Endothelial cell of umbilical vein (primary cell): ENCODE measurements at regions not wholly inside any gene's neighbourhood (a gene's known extent, or its start where the extent isn't known, plus 50 kb on each side); places are given as distances from the start of the nearest gene placed in this dataset.

Experiments
- BruUV-seq: library from RNA; stranded (reverse); fragments of 400-500 nt; replicated peaks from 2 replicates; lab custom pipeline; 2021; lab: Mats Ljungman, UMichigan
- CTCF ChIA-PET: fragments of 300-600, 350-600 bp; sonication (Branson Sonifier 250); formaldehyde crosslinking; loops from one replicate; lab custom pipeline; 2021; ENCODE audit warnings: antibody characterized with exemption, inconsistent platforms; lab: Charles Lee
- POLR2A ChIA-PET: fragments of 300-600, 350-600 bp; sonication (Branson Sonifier 250); formaldehyde crosslinking; loops from one replicate; lab custom pipeline; 2021; ENCODE audit warnings: antibody characterized with exemption, inconsistent platforms; lab: Charles Lee
- DNase-seq: peaks from one replicate; pipeline ENCODE4 v3.0.0-alpha.2; 2011; ENCODE audit warnings: low read depth, low spot score
- FAIRE-seq: peaks from 2 replicates; lab custom pipeline; 2011; peaks lifted over from hg19 to GRCh38; lab: Jason Lieb, UNC
- H2AFZ ChIP-seq: 2 replicates; pipeline ENCODE4 v1.6.0; 2012; ENCODE audit warnings: low read depth, low read length, control low read depth, inconsistent platforms
- H3K27ac ChIP-seq: 2 replicates; pipeline ENCODE4 v1.5.1; 2011; ENCODE audit warnings: low read depth, mild to moderate bottlenecking, control low read depth, low read length, moderate library complexity; ENCODE audit not compliant: insufficient read depth
- H3K27me3 ChIP-seq, 2 experiments: 2 replicates each; pipeline versions ENCODE4 v1.6.0 to v1.6.1; 2011; ENCODE audit warnings: low read length in 2 of 2, mixed read lengths in 1 of 2; ENCODE audit not compliant: control insufficient read depth in 2 of 2, insufficient read depth in 2 of 2
- H3K36me3 ChIP-seq, 2 experiments: 2 replicates in 1 of 2; 3 replicates in 1 of 2; pipeline ENCODE4 v1.5.1; 2011; ENCODE audit warnings: low read length in 2 of 2, mild to moderate bottlenecking in 1 of 2, moderate library complexity in 1 of 2; ENCODE audit not compliant: control insufficient read depth in 2 of 2, insufficient read depth in 2 of 2; ENCODE audit errors: extremely low read depth in 1 of 2
- H3K4me1 ChIP-seq: 3 replicates; pipeline ENCODE4 v1.5.1; 2011; ENCODE audit warnings: mild to moderate bottlenecking, low read length; ENCODE audit not compliant: control insufficient read depth, insufficient read depth; ENCODE audit errors: extremely low read depth
- H3K4me2 ChIP-seq: 2 replicates; pipeline ENCODE4 v1.6.1; 2011; ENCODE audit warnings: low read length, control low read depth, mixed read lengths; ENCODE audit not compliant: insufficient read depth
- H3K4me3 ChIP-seq, 3 experiments: fragments of 200-600 bp in 1 of 3; sonication (generic), shearing (Covaris generic) in 1 of 3; replicated peaks in 1 of 3; 2 replicates each; pipeline ENCODE4 v1.5.1; 2011 to 2016; ENCODE audit warnings: control low read depth in 3 of 3, low read length in 3 of 3, mild to moderate bottlenecking in 2 of 3, inconsistent platforms in 1 of 3, low read depth in 1 of 3, moderate library complexity in 1 of 3; ENCODE audit not compliant: insufficient read depth in 1 of 3
- H3K79me2 ChIP-seq: 2 replicates; pipeline ENCODE4 v1.6.0; 2012; ENCODE audit warnings: low read length, inconsistent platforms; ENCODE audit not compliant: control insufficient read depth, insufficient read depth
- H3K9ac ChIP-seq: replicated peaks from 2 replicates; pipeline ENCODE3; 2011; ENCODE audit warnings: low read length, control low read depth; ENCODE audit not compliant: insufficient read depth; ENCODE audit errors: extremely low read depth
- H3K9me1 ChIP-seq: replicated peaks from 3 replicates; pipeline ENCODE4 v1.6.0; 2011; ENCODE audit warnings: mild to moderate bottlenecking, low read length; ENCODE audit not compliant: control insufficient read depth, insufficient read depth; ENCODE audit errors: extremely low read depth
- H3K9me3 ChIP-seq: replicated peaks from 2 replicates; pipeline ENCODE4 v1.5.1; 2012; ENCODE audit warnings: low read length, inconsistent platforms; ENCODE audit not compliant: control insufficient read depth, insufficient read depth
- H4K20me1 ChIP-seq: replicated peaks from 2 replicates; pipeline ENCODE3; 2011; ENCODE audit warnings: mild to moderate bottlenecking, low read length; ENCODE audit not compliant: control insufficient read depth, insufficient read depth; ENCODE audit errors: extremely low read depth
- CTCF ChIP-seq, 2 donors: IDR thresholded peaks; 1 replicate in 1 of 2; 2 replicates in 1 of 2; pipeline ENCODE4 v1.5.1; 2011; ENCODE audit warnings: low read length in 2 of 2, mild to moderate bottlenecking in 2 of 2, moderate library complexity in 2 of 2, control low read depth in 1 of 2, inconsistent platforms in 1 of 2, low read depth in 1 of 2; ENCODE audit not compliant: insufficient read depth in 1 of 2; ENCODE audit errors: extremely low read depth in 1 of 2
- GATA2 ChIP-seq: IDR thresholded peaks from 2 replicates; pipeline ENCODE4 v1.7.0; 2011; ENCODE audit warnings: low read depth, mild to moderate bottlenecking, moderate library complexity, mixed read lengths, low read length; ENCODE audit not compliant: insufficient read length, insufficient read depth
- JUN ChIP-seq: IDR thresholded peaks from 2 replicates; pipeline ENCODE4 v1.6.1; 2011; ENCODE audit warnings: borderline replicate concordance, low read depth; ENCODE audit not compliant: insufficient read length, insufficient read depth
- MAX ChIP-seq: IDR thresholded peaks from 2 replicates; pipeline ENCODE4 v1.6.1; 2011; ENCODE audit not compliant: insufficient read depth, insufficient read length
- POLR2AphosphoS5 ChIP-seq: IDR thresholded peaks from 2 replicates; pipeline ENCODE4 v1.6.1; 2012; ENCODE audit warnings: low read depth, mild to moderate bottlenecking, control low read depth, low read length, moderate library complexity; ENCODE audit not compliant: insufficient read depth
- dilution Hi-C: fragments of 300-500 bp; cut with MboI; formaldehyde crosslinking; loops from one replicate; pipeline ENCODE4 v1.15.0; 2019; ENCODE audit warnings: low sequenced_read_pairs; ENCODE audit not compliant: extremely low pct_ligation_motif_present
- intact Hi-C: fragments of 100-400 bp; cut with micrococcal nuclease; formaldehyde crosslinking; loops from one replicate; pipeline ENCODE4 v1.10.0; 2022

GRCh38 chr18:56165601-56166355 lies 472.6 kb downstream of the TXNL1 start:
- H3K4me3 ChIP-seq = no peak overlapping the region
- H3K4me1 ChIP-seq = peaks cover 7% of the 10 kb centered on the region
- H2AFZ ChIP-seq = no peak overlapping the region
- no peak overlapping the region for H3K27ac ChIP-seq
- FAIRE-seq (no peak), DNase-seq (no peak)
- no peaks in the 10 kb centered on the region for H3K9me3 ChIP-seq
- ChIA-PET CTCF (interaction anchor here (1.8 kb wide), 1 partner anchor 112 kb away, joined by 4 read pairs; no protein-coding TSS in a partner anchor), POLR2A (no interaction called here)
- no peaks in the 10 kb centered on the region for H3K36me3 ChIP-seq
- dilution Hi-C loops (no loop called here), intact Hi-C loops (no loop called here)
- no peak overlapping the region for H3K4me2 ChIP-seq
- no peaks in the 10 kb centered on the region for H3K79me2 ChIP-seq
- no peaks in the 10 kb centered on the region for H3K27me3 ChIP-seq
- no peaks in the 10 kb centered on the region for H3K9me1 ChIP-seq
- no peak overlapping the region for H3K9ac ChIP-seq
- TF ChIP-seq JUN = no peak
- TF ChIP-seq POLR2AphosphoS5 = no peak
- BruUV-seq = no TSS peak
- no peaks in the 10 kb centered on the region for H4K20me1 ChIP-seq

GRCh38 chr18:56162311-56163265 lies 475.8 kb downstream of the TXNL1 start:
- Histone ChIP-seq H3K9ac (no peak overlapping the region), H3K9me1 (no peaks in the 10 kb centered on the region), H3K4me2 (no peak overlapping the region), H3K4me3 (no peak overlapping the region), H3K79me2 (no peaks in the 10 kb centered on the region), H4K20me1 (no peaks in the 10 kb centered on the region), H2AFZ (no peak overlapping the region), H3K4me1 (no peaks in the 10 kb centered on the region), H3K36me3 (no peaks in the 10 kb centered on the region), H3K27ac (no peak overlapping the region), H3K9me3 (no peaks in the 10 kb centered on the region), H3K27me3 (no peaks in the 10 kb centered on the region)
- BruUV-seq = no TSS peak
- intact Hi-C loops (no loop called here), dilution Hi-C loops (no loop called here)
- no peak for TF ChIP-seq GATA2
- TF ChIP-seq MAX = no peak
- no peak for TF ChIP-seq CTCF (IDR thresholded peaks at IDR 0.05; ENCODE audit: extremely low read depth in 1 of 2, insufficient read depth in 1 of 2, low read depth in 1 of 2, low read length in 2 of 2)
- CTCF ChIA-PET = no interaction called here
- POLR2A ChIA-PET = no interaction called here
- no peak for FAIRE-seq
- peak; percentile 71 for DNase-seq
